ENCODE measurements at regions not wholly inside any gene's neighbourhood (a gene's known extent, or its start where the extent isn't known, plus 50 kb on each side); places are given as distances from the start of the nearest gene placed in this dataset.

GRCh38 chr2:18368008-18368407 is 192.4 kb downstream of the RDH14 start:
- TF ChIP-seq, protein P1, sequence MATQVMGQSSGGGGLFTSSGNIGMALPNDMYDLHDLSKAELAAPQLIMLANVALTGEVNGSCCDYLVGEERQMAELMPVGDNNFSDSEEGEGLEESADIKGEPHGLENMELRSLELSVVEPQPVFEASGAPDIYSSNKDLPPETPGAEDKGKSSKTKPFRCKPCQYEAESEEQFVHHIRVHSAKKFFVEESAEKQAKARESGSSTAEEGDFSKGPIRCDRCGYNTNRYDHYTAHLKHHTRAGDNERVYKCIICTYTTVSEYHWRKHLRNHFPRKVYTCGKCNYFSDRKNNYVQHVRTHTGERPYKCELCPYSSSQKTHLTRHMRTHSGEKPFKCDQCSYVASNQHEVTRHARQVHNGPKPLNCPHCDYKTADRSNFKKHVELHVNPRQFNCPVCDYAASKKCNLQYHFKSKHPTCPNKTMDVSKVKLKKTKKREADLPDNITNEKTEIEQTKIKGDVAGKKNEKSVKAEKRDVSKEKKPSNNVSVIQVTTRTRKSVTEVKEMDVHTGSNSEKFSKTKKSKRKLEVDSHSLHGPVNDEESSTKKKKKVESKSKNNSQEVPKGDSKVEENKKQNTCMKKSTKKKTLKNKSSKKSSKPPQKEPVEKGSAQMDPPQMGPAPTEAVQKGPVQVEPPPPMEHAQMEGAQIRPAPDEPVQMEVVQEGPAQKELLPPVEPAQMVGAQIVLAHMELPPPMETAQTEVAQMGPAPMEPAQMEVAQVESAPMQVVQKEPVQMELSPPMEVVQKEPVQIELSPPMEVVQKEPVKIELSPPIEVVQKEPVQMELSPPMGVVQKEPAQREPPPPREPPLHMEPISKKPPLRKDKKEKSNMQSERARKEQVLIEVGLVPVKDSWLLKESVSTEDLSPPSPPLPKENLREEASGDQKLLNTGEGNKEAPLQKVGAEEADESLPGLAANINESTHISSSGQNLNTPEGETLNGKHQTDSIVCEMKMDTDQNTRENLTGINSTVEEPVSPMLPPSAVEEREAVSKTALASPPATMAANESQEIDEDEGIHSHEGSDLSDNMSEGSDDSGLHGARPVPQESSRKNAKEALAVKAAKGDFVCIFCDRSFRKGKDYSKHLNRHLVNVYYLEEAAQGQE (IDR thresholded peaks at IDR 0.05; ENCODE audit: unreplicated experiment) = no peak
- TF ChIP-seq, protein P2, sequence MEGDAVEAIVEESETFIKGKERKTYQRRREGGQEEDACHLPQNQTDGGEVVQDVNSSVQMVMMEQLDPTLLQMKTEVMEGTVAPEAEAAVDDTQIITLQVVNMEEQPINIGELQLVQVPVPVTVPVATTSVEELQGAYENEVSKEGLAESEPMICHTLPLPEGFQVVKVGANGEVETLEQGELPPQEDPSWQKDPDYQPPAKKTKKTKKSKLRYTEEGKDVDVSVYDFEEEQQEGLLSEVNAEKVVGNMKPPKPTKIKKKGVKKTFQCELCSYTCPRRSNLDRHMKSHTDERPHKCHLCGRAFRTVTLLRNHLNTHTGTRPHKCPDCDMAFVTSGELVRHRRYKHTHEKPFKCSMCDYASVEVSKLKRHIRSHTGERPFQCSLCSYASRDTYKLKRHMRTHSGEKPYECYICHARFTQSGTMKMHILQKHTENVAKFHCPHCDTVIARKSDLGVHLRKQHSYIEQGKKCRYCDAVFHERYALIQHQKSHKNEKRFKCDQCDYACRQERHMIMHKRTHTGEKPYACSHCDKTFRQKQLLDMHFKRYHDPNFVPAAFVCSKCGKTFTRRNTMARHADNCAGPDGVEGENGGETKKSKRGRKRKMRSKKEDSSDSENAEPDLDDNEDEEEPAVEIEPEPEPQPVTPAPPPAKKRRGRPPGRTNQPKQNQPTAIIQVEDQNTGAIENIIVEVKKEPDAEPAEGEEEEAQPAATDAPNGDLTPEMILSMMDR (conservative IDR thresholded peaks at IDR 0.05; ENCODE audit: low read depth in 2 of 2) = no peak
- TF ChIP-seq ETS1 (IDR thresholded peaks at IDR 0.05) (no peak), JUNB (IDR thresholded peaks at IDR 0.05; ENCODE audit: unreplicated experiment) (no peak), POLR2AphosphoS5 (IDR thresholded peaks at IDR 0.05; ENCODE audit: low read depth) (no peak), EZH2phosphoT487 (IDR thresholded peaks at IDR 0.05; ENCODE audit: unreplicated experiment) (no peak), EZH2 (IDR thresholded peaks at IDR 0.05; ENCODE audit: low read depth, unreplicated experiment) (no peak), CREB1 (CRISPR knock-in tag; IDR thresholded peaks at IDR 0.05; ENCODE audit: low read depth) (no peak)
